ENCODE measurements at regions not wholly inside any gene's neighbourhood (a gene's known extent, or its start where the extent isn't known, plus 50 kb on each side); places are given as distances from the start of the nearest gene placed in this dataset.

DNA sequence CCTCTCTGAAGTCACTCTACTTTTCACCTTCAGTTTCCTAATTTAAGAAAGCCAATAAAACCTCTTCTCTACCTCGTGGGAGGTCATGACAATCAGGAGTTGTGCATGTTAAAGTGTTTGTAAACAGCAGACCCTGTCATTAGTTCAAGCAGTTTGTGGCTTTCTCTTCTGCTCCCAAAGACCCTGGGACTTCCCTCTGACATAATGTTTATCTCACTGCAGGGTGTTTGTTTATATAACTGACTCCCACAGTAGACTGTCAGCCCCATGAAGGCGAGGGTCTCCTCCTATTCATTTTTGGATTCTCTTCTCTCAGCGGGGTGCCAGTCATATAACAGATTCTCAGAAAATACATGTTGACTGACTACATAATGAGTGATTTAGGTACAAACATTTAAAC lies 360.0 kb upstream of the ZNF462 start:
- TF ChIP-seq, protein P1, sequence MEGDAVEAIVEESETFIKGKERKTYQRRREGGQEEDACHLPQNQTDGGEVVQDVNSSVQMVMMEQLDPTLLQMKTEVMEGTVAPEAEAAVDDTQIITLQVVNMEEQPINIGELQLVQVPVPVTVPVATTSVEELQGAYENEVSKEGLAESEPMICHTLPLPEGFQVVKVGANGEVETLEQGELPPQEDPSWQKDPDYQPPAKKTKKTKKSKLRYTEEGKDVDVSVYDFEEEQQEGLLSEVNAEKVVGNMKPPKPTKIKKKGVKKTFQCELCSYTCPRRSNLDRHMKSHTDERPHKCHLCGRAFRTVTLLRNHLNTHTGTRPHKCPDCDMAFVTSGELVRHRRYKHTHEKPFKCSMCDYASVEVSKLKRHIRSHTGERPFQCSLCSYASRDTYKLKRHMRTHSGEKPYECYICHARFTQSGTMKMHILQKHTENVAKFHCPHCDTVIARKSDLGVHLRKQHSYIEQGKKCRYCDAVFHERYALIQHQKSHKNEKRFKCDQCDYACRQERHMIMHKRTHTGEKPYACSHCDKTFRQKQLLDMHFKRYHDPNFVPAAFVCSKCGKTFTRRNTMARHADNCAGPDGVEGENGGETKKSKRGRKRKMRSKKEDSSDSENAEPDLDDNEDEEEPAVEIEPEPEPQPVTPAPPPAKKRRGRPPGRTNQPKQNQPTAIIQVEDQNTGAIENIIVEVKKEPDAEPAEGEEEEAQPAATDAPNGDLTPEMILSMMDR (conservative IDR thresholded peaks at IDR 0.05; ENCODE audit: low read length), result no peak
- TF ChIP-seq EZH2phosphoT487 (IDR thresholded peaks at IDR 0.05; ENCODE audit: borderline replicate concordance), result no peak
- Histone ChIP-seq H3K4me3 (ENCODE audit: low read length, poor library complexity, severe bottlenecking) (no peak overlapping the region), H3K9me3 (ENCODE audit: insufficient read depth, low read depth, low read length) (no peaks in the 10 kb centered on the region), H3K9me2 (replicated peaks; ENCODE audit: low read depth, low read length) (no peaks in the 10 kb centered on the region), H4K20me1 (ENCODE audit: insufficient read depth, low read length, poor library complexity, severe bottlenecking) (no peaks in the 10 kb centered on the region), H3K27me3 (ENCODE audit: insufficient read depth, low read length, poor library complexity, severe bottlenecking) (no peaks in the 10 kb centered on the region), H3K4me1 (ENCODE audit: insufficient read depth, low read length, poor library complexity, severe bottlenecking) (no peaks in the 10 kb centered on the region), H3K9ac (ENCODE audit: low read depth, low read length, poor library complexity, severe bottlenecking) (no peak overlapping the region), H3K36me3 (ENCODE audit: insufficient read depth, low read length) (no peaks in the 10 kb centered on the region), H3K4me2 (ENCODE audit: low read depth, low read length, poor library complexity, severe bottlenecking) (no peak overlapping the region), H2AFZ (ENCODE audit: low read length) (no peak overlapping the region), H3F3A (ENCODE audit: low read depth) (no peaks in the 10 kb centered on the region), H3K79me2 (ENCODE audit: insufficient read depth, low read length) (no peaks in the 10 kb centered on the region)

DNA sequence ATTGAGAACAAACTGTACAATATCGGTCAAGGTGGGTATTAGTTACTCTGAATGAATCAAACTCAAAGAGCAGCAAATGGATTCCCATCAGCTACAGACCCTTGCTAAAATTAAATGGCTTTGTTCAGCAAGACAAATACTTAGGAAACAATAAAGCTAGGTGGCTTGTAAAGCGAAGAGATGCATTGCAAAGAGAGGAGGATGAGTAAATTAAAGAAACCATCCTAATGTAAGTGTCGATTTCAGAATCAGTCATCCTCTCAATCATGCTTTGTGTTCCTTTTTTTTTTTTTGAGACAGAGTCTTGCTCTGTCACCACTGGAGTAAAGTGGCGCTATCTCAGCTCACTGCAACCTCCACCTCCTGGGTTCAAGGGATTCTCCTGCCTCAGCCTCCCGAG lies 359.2 kb upstream of the ZNF462 start:
- no peaks in the 10 kb centered on the region for H3K36me3 ChIP-seq (ENCODE audit: insufficient read depth, low read length)

DNA sequence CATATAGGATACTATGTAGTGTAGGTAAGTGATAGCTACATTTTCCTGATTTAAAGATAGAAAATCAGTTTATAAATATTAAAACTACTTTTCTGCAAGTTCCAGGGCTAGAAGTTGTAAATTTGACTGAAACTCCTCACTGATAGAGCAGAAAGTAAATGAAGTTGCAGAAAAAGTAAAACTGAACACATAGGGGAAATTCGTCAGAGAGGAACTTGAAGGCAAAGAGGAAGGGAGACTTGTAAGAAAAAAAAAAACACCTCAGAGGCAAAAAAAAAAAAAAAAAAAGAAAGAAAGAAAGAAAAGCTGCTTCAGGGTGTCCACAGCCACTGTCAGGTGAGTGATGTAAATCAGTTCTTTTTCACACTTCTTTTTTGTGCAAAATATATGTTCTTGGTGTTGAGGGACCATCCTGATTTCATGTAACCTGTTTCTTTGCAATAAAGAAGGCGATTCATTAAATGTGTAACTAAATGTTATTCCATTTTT lies 336.2 kb upstream of the ZNF462 start:
- Histone ChIP-seq H4K20me1 (ENCODE audit: insufficient read depth, low read length, poor library complexity, severe bottlenecking) (no peaks in the 10 kb centered on the region), H3K9me3 (ENCODE audit: insufficient read depth, low read depth, low read length) (no peaks in the 10 kb centered on the region), H3K4me2 (ENCODE audit: low read depth, low read length, poor library complexity, severe bottlenecking) (no peak overlapping the region), H3F3A (ENCODE audit: low read depth) (no peaks in the 10 kb centered on the region), H3K9me2 (replicated peaks; ENCODE audit: low read depth, low read length) (no peaks in the 10 kb centered on the region), H3K79me2 (ENCODE audit: insufficient read depth, low read length) (no peaks in the 10 kb centered on the region), H3K9ac (ENCODE audit: low read depth, low read length, poor library complexity, severe bottlenecking) (no peak overlapping the region), H3K4me1 (ENCODE audit: insufficient read depth, low read length, poor library complexity, severe bottlenecking) (peaks cover 7% of the 10 kb centered on the region), H2AFZ (ENCODE audit: low read length) (no peak overlapping the region), H3K36me3 (ENCODE audit: insufficient read depth, low read length) (no peaks in the 10 kb centered on the region), H3K27me3 (ENCODE audit: insufficient read depth, low read length, poor library complexity, severe bottlenecking) (no peaks in the 10 kb centered on the region), H3K4me3 (ENCODE audit: low read length, poor library complexity, severe bottlenecking) (no peak overlapping the region)
- TF ChIP-seq, protein P1 (conservative IDR thresholded peaks at IDR 0.05; ENCODE audit: low read length), result no peak
- no peak for TF ChIP-seq EZH2phosphoT487 (IDR thresholded peaks at IDR 0.05; ENCODE audit: borderline replicate concordance)

More for the DNA sequence above, 359.2 kb upstream of the ZNF462 start:
- Histone ChIP-seq H3K9ac (ENCODE audit: low read depth, low read length, poor library complexity, severe bottlenecking) (no peak overlapping the region), H3K9me2 (replicated peaks; ENCODE audit: low read depth, low read length) (no peaks in the 10 kb centered on the region), H2AFZ (ENCODE audit: low read length) (no peak overlapping the region), H3K9me3 (ENCODE audit: insufficient read depth, low read depth, low read length) (no peaks in the 10 kb centered on the region), H3K27me3 (ENCODE audit: insufficient read depth, low read length, poor library complexity, severe bottlenecking) (no peaks in the 10 kb centered on the region), H3K4me3 (ENCODE audit: low read length, poor library complexity, severe bottlenecking) (no peak overlapping the region), H3K4me1 (ENCODE audit: insufficient read depth, low read length, poor library complexity, severe bottlenecking) (no peaks in the 10 kb centered on the region), H4K20me1 (ENCODE audit: insufficient read depth, low read length, poor library complexity, severe bottlenecking) (no peaks in the 10 kb centered on the region), H3K79me2 (ENCODE audit: insufficient read depth, low read length) (no peaks in the 10 kb centered on the region), H3K4me2 (ENCODE audit: low read depth, low read length, poor library complexity, severe bottlenecking) (no peak overlapping the region), H3F3A (ENCODE audit: low read depth) (no peaks in the 10 kb centered on the region)
- TF ChIP-seq, protein P1 (conservative IDR thresholded peaks at IDR 0.05; ENCODE audit: low read length), result no peak
- TF ChIP-seq EZH2phosphoT487 (IDR thresholded peaks at IDR 0.05; ENCODE audit: borderline replicate concordance), result no peak

Measured in Loucy (cell line).